ENCODE measurements at regions not wholly inside any gene's neighbourhood (a gene's known extent, or its start where the extent isn't known, plus 50 kb on each side); places are given as distances from the start of the nearest gene placed in this dataset.

DNA sequence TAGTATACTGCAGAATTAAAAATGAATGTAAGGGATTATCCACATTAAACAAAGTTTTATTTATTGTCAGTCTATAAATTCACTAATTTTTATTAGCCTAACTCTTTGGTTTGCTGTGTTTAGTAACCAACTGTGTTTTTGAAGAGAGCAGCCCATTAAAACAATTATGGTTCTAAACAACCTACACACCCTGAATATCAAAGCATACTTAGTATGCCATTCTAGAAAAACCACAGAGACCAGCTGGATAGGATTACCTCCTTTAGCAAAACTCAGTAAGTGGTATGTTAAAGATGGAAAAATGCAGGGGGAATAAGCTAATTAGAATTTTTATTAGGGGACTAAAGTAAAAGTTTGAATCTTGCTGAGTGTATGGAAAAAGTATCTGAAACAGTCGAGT lies 1981.7 kb upstream of the NUDT12 start:
- TF ChIP-seq, protein P1, sequence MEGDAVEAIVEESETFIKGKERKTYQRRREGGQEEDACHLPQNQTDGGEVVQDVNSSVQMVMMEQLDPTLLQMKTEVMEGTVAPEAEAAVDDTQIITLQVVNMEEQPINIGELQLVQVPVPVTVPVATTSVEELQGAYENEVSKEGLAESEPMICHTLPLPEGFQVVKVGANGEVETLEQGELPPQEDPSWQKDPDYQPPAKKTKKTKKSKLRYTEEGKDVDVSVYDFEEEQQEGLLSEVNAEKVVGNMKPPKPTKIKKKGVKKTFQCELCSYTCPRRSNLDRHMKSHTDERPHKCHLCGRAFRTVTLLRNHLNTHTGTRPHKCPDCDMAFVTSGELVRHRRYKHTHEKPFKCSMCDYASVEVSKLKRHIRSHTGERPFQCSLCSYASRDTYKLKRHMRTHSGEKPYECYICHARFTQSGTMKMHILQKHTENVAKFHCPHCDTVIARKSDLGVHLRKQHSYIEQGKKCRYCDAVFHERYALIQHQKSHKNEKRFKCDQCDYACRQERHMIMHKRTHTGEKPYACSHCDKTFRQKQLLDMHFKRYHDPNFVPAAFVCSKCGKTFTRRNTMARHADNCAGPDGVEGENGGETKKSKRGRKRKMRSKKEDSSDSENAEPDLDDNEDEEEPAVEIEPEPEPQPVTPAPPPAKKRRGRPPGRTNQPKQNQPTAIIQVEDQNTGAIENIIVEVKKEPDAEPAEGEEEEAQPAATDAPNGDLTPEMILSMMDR (IDR thresholded peaks at IDR 0.05; ENCODE audit: low read depth, low read length), result no peak
- no peak overlapping the region for H3K4me3 ChIP-seq (ENCODE audit: low read depth, low read length)
- DNase-seq (ENCODE audit: low read depth, low spot score), result no peak
- in situ Hi-C loops (cut with HindIII; ENCODE audit: low sequenced_read_pairs), result no loop called here

DNA sequence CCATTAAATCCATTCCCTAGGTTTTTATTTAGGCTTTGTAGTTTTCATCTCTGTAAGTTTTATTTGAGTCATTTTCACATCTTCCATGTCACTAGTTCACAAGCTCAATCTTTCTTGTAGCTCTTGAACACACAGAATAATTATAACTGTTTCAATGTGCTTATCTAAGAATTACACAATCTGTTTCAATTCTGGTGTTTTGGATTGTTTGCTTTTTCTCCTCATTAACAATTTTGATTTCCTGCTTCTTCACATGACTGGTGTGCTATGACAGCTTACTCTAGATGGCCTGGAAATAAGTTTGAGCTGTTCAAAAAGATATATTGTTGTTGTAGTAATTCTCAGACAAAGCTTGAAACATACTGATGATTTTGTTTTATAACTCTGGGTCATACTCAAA lies 1974.1 kb upstream of the NUDT12 start:
- in situ Hi-C loops (cut with HindIII; ENCODE audit: low sequenced_read_pairs), result no loop called here
- no peak overlapping the region for H3K4me3 ChIP-seq (ENCODE audit: low read depth, low read length)
- no peak for DNase-seq (ENCODE audit: low read depth, low spot score)
- TF ChIP-seq, protein P1 (IDR thresholded peaks at IDR 0.05; ENCODE audit: low read depth, low read length), result no peak

DNA sequence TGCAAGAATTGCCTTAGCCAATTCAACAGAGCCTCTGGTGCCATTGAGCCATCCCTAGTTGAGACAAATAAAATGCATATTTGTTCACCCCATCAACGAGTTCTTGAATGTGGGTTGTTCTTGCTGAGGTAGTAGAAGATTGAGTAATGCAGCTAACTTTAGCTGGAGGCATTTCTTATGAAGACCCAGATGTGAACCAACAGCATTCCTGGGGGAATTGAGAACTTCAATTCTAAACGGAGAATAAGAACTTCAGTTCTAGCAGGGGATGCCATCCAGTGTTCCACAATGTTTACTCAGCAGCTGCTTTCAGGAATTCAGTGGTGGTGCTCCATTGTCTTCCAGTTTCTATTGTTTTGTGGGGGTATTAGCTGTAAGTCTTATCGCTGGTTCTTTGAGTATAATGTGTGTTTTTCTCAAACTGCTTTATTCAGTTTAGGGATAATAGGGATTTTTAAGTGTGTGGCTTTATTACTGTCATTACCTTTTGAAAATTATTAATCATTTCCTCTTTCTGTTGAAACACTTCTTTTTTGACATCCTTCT lies 1968.2 kb upstream of the NUDT12 start:
- no peak overlapping the region for H3K4me3 ChIP-seq (ENCODE audit: low read depth, low read length)
- in situ Hi-C loops (cut with HindIII; ENCODE audit: low sequenced_read_pairs), result no loop called here
- TF ChIP-seq, protein P1 (IDR thresholded peaks at IDR 0.05; ENCODE audit: low read depth, low read length), result no peak
- no peak for DNase-seq (ENCODE audit: low read depth, low spot score)

DNA sequence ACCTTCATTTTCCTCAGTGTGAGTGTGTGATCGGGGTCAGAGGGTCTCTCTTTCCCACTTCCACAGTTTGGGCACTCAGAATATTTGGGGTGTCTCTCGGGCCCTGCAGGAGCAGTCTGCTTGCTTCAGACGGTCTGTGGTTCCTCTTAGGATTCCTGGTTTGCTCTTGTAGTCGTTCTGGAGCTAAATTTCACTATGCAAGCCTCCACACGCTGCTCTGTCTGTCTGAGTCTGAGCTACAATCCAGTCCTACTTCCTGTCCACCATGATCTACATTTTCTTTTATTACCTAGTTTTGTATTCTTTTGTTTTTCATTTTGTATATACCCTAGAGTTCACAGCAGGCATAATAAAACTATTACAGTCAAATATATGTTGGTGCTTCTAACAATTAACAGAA lies 1967.3 kb upstream of the NUDT12 start:
- H3K4me3 ChIP-seq (ENCODE audit: low read depth, low read length), result no peak overlapping the region
- DNase-seq (ENCODE audit: low read depth, low spot score), result no peak
- in situ Hi-C loops (cut with HindIII; ENCODE audit: low sequenced_read_pairs), result no loop called here
- TF ChIP-seq, protein P1 (IDR thresholded peaks at IDR 0.05; ENCODE audit: low read depth, low read length), result no peak

DNA sequence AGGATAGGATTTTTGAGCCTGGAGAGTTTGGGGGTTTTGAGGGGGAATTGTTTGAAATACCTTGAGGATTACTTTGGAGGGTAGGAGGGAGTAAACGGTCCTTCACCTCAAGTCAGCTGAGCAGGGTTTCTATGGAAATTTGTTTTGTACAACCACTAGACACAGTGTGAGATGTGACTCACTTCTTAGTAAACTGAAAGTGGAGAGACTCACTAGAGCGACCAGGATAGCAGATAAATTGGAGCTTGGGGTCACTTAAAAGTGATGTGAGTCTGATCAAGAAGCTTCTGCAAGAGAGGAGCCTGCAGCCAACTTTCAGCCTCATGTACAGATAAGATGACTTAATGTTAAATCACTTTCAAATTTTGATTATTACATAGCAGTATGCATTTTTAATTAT lies 1945.9 kb upstream of the NUDT12 start:
- no peak overlapping the region for H3K4me3 ChIP-seq (ENCODE audit: low read depth, low read length)
- in situ Hi-C loops (cut with HindIII; ENCODE audit: low sequenced_read_pairs), result no loop called here
- TF ChIP-seq, protein P1 (IDR thresholded peaks at IDR 0.05; ENCODE audit: low read depth, low read length), result no peak
- DNase-seq (ENCODE audit: low read depth, low spot score), result peak; percentile 59

DNA sequence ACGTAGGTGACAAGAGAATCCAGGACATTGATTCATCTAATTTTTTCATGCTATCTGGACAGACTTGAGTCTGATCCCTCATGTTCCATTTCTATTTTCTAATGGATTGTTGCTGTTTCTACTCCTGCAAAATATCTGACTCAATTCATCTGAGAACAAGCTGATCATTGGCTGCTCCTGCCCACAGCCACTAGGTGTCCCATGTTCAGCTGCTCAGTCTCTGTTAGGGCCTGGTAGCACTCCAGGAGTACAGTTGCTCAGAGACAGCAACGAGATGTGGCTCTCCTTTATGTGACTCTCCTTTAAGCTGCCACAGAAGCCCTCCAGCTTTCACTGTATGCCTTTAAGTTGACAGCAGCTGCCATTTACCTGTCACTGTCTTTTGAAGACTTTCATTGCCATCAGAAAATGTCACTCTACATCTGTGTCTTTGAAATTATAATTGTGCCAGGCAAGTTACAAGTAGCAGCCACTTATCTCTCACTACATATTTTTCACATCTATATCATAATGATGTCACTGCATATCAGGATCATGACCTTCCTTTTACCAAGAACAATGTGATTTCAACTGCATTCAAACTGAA lies 1944.2 kb upstream of the NUDT12 start:
- in situ Hi-C loops (cut with HindIII; ENCODE audit: low sequenced_read_pairs), result no loop called here
- DNase-seq (ENCODE audit: low read depth, low spot score), result peak; percentile 9

More for the DNA sequence above, 1944.2 kb upstream of the NUDT12 start:
- H3K4me3 ChIP-seq (ENCODE audit: low read depth, low read length), result no peak overlapping the region
- TF ChIP-seq, protein P1 (IDR thresholded peaks at IDR 0.05; ENCODE audit: low read depth, low read length), result peak; percentile 66
